ENCODE measurements at regions not wholly inside any gene's neighbourhood (a gene's known extent, or its start where the extent isn't known, plus 50 kb on each side); places are given as distances from the start of the nearest gene placed in this dataset.
A peak's percentile ranks its signal among the peaks of the same experiment; 100 is the strongest.

GRCh38 chr14:61638595-61639387 lies 56.5 kb upstream of the HIF1A start:
- no peak for DNase-seq
- no peaks in the 10 kb centered on the region for H3K4me1 ChIP-seq
- no peak overlapping the region for H3K27ac ChIP-seq
- no peaks in the 10 kb centered on the region for H3K9me3 ChIP-seq (replicated peaks)
- no peak overlapping the region for H3K4me3 ChIP-seq
- H3K27me3 ChIP-seq = no peaks in the 10 kb centered on the region
- H3K36me3 ChIP-seq = no peaks in the 10 kb centered on the region

GRCh38 chr14:61640158-61641136 lies 54.9 kb upstream of the HIF1A start:
- no peak for DNase-seq

GRCh38 chr14:61641914-61642613 lies 53.2 kb upstream of the HIF1A start:
- H3K9me3 ChIP-seq (replicated peaks) = no peaks in the 10 kb centered on the region
- no peak overlapping the region for H3K27ac ChIP-seq
- H3K36me3 ChIP-seq = no peaks in the 10 kb centered on the region
- H3K27me3 ChIP-seq = no peaks in the 10 kb centered on the region
- H3K4me3 ChIP-seq = no peak overlapping the region
- no peak for DNase-seq
- peaks cover 11% of the 10 kb centered on the region for H3K4me1 ChIP-seq

More at GRCh38 chr14:61640158-61641136, 54.9 kb upstream of the HIF1A start:
- Histone ChIP-seq H3K27ac (no peak overlapping the region), H3K27me3 (no peaks in the 10 kb centered on the region), H3K4me3 (no peak overlapping the region), H3K4me1 (peaks cover 11% of the 10 kb centered on the region), H3K36me3 (no peaks in the 10 kb centered on the region), H3K9me3 (replicated peaks) (no peaks in the 10 kb centered on the region)

GRCh38 chr14:61642614-61642982 lies 52.7 kb upstream of the HIF1A start:
- Histone ChIP-seq H3K36me3 (no peaks in the 10 kb centered on the region), H3K27ac (no peak overlapping the region), H3K9me3 (replicated peaks) (no peaks in the 10 kb centered on the region), H3K4me1 (peaks cover 11% of the 10 kb centered on the region), H3K4me3 (no peak overlapping the region), H3K27me3 (no peaks in the 10 kb centered on the region)
- no peak for DNase-seq

GRCh38 chr14:61643555-61643954 lies 51.8 kb upstream of the HIF1A start:
- Histone ChIP-seq H3K27ac (no peak overlapping the region), H3K4me3 (no peak overlapping the region), H3K36me3 (no peaks in the 10 kb centered on the region), H3K4me1 (peaks cover 11% of the 10 kb centered on the region), H3K27me3 (no peaks in the 10 kb centered on the region), H3K9me3 (replicated peaks) (no peaks in the 10 kb centered on the region)
- DNase-seq = no peak

- H3K36me3 ChIP-seq = no peaks in the 10 kb centered on the region
- H3K4me3 ChIP-seq = no peak overlapping the region
- peaks cover 11% of the 10 kb centered on the region for H3K4me1 ChIP-seq
- no peak for DNase-seq
- H3K9me3 ChIP-seq (replicated peaks) = no peaks in the 10 kb centered on the region
- H3K27ac ChIP-seq = no peak overlapping the region
- no peaks in the 10 kb centered on the region for H3K27me3 ChIP-seq
These were observed 51.1 kb upstream of the HIF1A start for GRCh38 chr14:61644175-61644574.

- Histone ChIP-seq H3K9me3 (replicated peaks) (no peaks in the 10 kb centered on the region), H3K4me3 (no peak overlapping the region), H3K27me3 (no peaks in the 10 kb centered on the region), H3K27ac (no peak overlapping the region), H3K36me3 (no peaks in the 10 kb centered on the region), H3K4me1 (peaks cover 11% of the 10 kb centered on the region)
- DNase-seq = peak; percentile 33 to 66
These were observed 50.5 kb upstream of the HIF1A start for GRCh38 chr14:61644834-61645233.

- Histone ChIP-seq H3K4me3 (no peak overlapping the region), H3K4me1 (peaks cover 11% of the 10 kb centered on the region), H3K27ac (no peak overlapping the region), H3K27me3 (no peaks in the 10 kb centered on the region), H3K9me3 (replicated peaks) (no peaks in the 10 kb centered on the region), H3K36me3 (no peaks in the 10 kb centered on the region)
- no peak for DNase-seq
These were observed 50.1 kb upstream of the HIF1A start for GRCh38 chr14:61645247-61645646.

Measured in SJCRH30 (cell line).